K562 (cell line): ENCODE measurements at regions not wholly inside any gene's neighbourhood (a gene's known extent, or its start where the extent isn't known, plus 50 kb on each side); places are given as distances from the start of the nearest gene placed in this dataset.

Source experiments
- ATAC-seq: fragments of 200-7000 bp; cut with Tn5 transposase; 3 replicates; pipeline ENCODE4 v1.9.1; 2020; ENCODE audit warnings: moderate library complexity
- BruUV-seq: library from RNA; stranded (reverse); fragments of 400-500 nt; replicated peaks from 2 replicates; lab custom pipeline; 2021; lab: Mats Ljungman, UMichigan
- CTCF ChIA-PET: fragments of 300-600 bp; formaldehyde crosslinking; extraction: SDS; loops from one replicate; lab custom pipeline; 2021; ENCODE audit warnings: low intra/inter-chr PET ratio; lab: Yijun Ruan, JAX
- POLR2A ChIA-PET: fragments of 300-600, 350-650 bp; sonication (Branson Sonifier 250); formaldehyde crosslinking; extraction: SDS; loops from one replicate; lab custom pipeline; 2021; ENCODE audit warnings: antibody characterized with exemption, inconsistent platforms; lab: Yijun Ruan, JAX
- DNase-seq, 4 experiments: peaks; one replicate each; pipeline versions ENCODE4 v3.0.0 to v3.0.0-alpha.2; 2011 to 2018; ENCODE audit warnings: low spot score in 3 of 4, mixed read lengths in 3 of 4; ENCODE audit errors: extremely low read depth in 1 of 4
- FAIRE-seq: peaks from 2 replicates; lab custom pipeline; 2011; peaks lifted over from hg19 to GRCh38; lab: Jason Lieb, UNC
- H2AFZ ChIP-seq: 2 replicates; pipeline ENCODE4 v1.6.0; 2011; ENCODE audit warnings: low read depth, low read length, control low read depth, inconsistent platforms
- H3K27ac ChIP-seq: fragments of 200-600 bp; 3 replicates; pipeline ENCODE4 v1.8.0; 2011; ENCODE audit warnings: low read depth, mild to moderate bottlenecking, control low read depth, inconsistent platforms, low read length, moderate library complexity, mixed read lengths; ENCODE audit errors: extremely low read depth
- H3K27me3 ChIP-seq, 2 experiments: fragments of 300-600 bp in 1 of 2; 2 replicates in 1 of 2; 3 replicates in 1 of 2; pipeline versions ENCODE4 v1.6.0 to v1.8.0; 2011; ENCODE audit warnings: inconsistent platforms in 2 of 2, low read length in 2 of 2, mild to moderate bottlenecking in 1 of 2, mixed read lengths in 1 of 2, moderate library complexity in 1 of 2; ENCODE audit not compliant: control insufficient read depth in 2 of 2, insufficient read depth in 2 of 2
- H3K36me3 ChIP-seq: fragments of 300-600 bp; 3 replicates; pipeline ENCODE4 v1.8.0; 2011; ENCODE audit warnings: mild to moderate bottlenecking, low read length, inconsistent platforms; ENCODE audit not compliant: control insufficient read depth, insufficient read depth
- H3K4me1 ChIP-seq, 2 experiments: fragments of 200-600 bp in 1 of 2; replicated peaks in 1 of 2; 2 replicates in 1 of 2; 3 replicates in 1 of 2; pipeline versions ENCODE4 v1.5.1 to v1.8.0; 2011; ENCODE audit warnings: inconsistent platforms in 2 of 2, low read length in 2 of 2, mild to moderate bottlenecking in 1 of 2, mixed read lengths in 1 of 2, moderate library complexity in 1 of 2; ENCODE audit not compliant: control insufficient read depth in 2 of 2, insufficient read depth in 2 of 2
- H3K4me2 ChIP-seq: 2 replicates; pipeline ENCODE4 v1.6.1; 2011; ENCODE audit warnings: low read length, control low read depth, inconsistent platforms, mixed read lengths; ENCODE audit not compliant: insufficient read depth
- H3K4me3 ChIP-seq: fragments of 200-600 bp; sonication (generic), shearing (Covaris generic); 2 replicates; pipeline ENCODE4 v1.5.1; 2016; ENCODE audit warnings: control low read depth, inconsistent platforms
- H3K79me2 ChIP-seq: fragments of 200-600 bp; 3 replicates; pipeline ENCODE4 v1.8.0; 2011; ENCODE audit warnings: low read length, inconsistent platforms; ENCODE audit not compliant: control insufficient read depth, insufficient read depth
- H3K9ac ChIP-seq, 2 experiments: 2 replicates each; pipeline versions ENCODE4 v1.6.0 to v1.6.1; 2011; ENCODE audit warnings: low read depth in 2 of 2, low read length in 2 of 2, control low read depth in 1 of 2, inconsistent platforms in 1 of 2, mild to moderate bottlenecking in 1 of 2, mixed read lengths in 1 of 2; ENCODE audit not compliant: insufficient read depth in 1 of 2
- H3K9me1 ChIP-seq: one replicate; pipeline ENCODE4 v1.6.0; 2011; ENCODE audit warnings: inconsistent platforms, mild to moderate bottlenecking, low read length, moderate library complexity; ENCODE audit not compliant: control insufficient read depth, insufficient read depth
- H3K9me3 ChIP-seq: replicated peaks from 2 replicates; pipeline ENCODE4 v1.5.1; 2011; ENCODE audit warnings: low read depth, low read length, inconsistent platforms; ENCODE audit not compliant: control insufficient read depth, insufficient read depth
- H4K20me1 ChIP-seq: replicated peaks from 2 replicates; pipeline ENCODE4 v1.6.1; 2011; ENCODE audit warnings: low read length, inconsistent platforms, mixed read lengths; ENCODE audit not compliant: control insufficient read depth, insufficient read depth
- FOXP1 ChIP-seq: sonication (generic); formaldehyde crosslinking; IDR thresholded peaks from 2 replicates; pipeline ENCODE4 v1.8.0; 2022; ENCODE audit warnings: mild to moderate bottlenecking, missing genetic modification reagents
- NELFE ChIP-seq: IDR thresholded peaks from 2 replicates; pipeline ENCODE4 v1.6.1; 2011; ENCODE audit warnings: mild to moderate bottlenecking; ENCODE audit not compliant: insufficient read depth, insufficient read length
- RFX1 ChIP-seq: fragments of 450-650 bp; IDR thresholded peaks from 2 replicates; pipeline ENCODE4 v1.6.1; 2016; ENCODE audit warnings: mild to moderate bottlenecking, moderate library complexity
- ZFX ChIP-seq: sonication (generic); formaldehyde crosslinking; IDR thresholded peaks from 2 replicates; pipeline ENCODE4 v1.8.0; 2022; ENCODE audit warnings: mild to moderate bottlenecking, missing genetic modification reagents, moderate library complexity
- ZNF23 ChIP-seq: fragments of 250-450 bp; sonication (Bioruptor Pico); IDR thresholded peaks from 2 replicates; pipeline ENCODE4 v1.4.0; 2020; ENCODE audit warnings: mild to moderate bottlenecking
- ZNF232 ChIP-seq: sonication (generic); formaldehyde crosslinking; IDR thresholded peaks from 2 replicates; pipeline ENCODE4 v1.8.0; 2022; ENCODE audit warnings: mild to moderate bottlenecking, missing genetic modification reagents
- ZNF57 ChIP-seq: fragments of 450-650 bp; formaldehyde crosslinking; IDR thresholded peaks from 2 replicates; pipeline ENCODE4 v1.4.0; 2020; ENCODE audit warnings: mild to moderate bottlenecking, moderate library complexity
- WGBS: fragments of 100-300 bp; shearing (Covaris generic); methylation state at CpG from one replicate; pipeline ENCODE4 v1.1.6; 2016; ENCODE audit warnings: low coverage, mixed read lengths; ENCODE audit not compliant: insufficient coverage; ENCODE audit errors: missing lambda C conversion rate; 5-methylcytosine and 5-hydroxymethylcytosine counted together
- in situ Hi-C: fragments of 300-500 bp; cut with MboI; formaldehyde crosslinking; loops from 4 replicates; pipeline ENCODE4 v1.15.0; 2018; ENCODE audit warnings: inconsistent platforms, mixed read lengths
- intact Hi-C: fragments of 100-400 bp; cut with micrococcal nuclease; formaldehyde crosslinking; loops from 2 replicates; pipeline ENCODE4 v1.14.2; 2022

GRCh38 chr4:167688660-167689142 is 403.6 kb upstream of the ANXA10 start:
- H3K9me1 ChIP-seq, result no peaks in the 10 kb centered on the region
- in situ Hi-C loops, result no loop called here
- no peaks in the 10 kb centered on the region for H3K27me3 ChIP-seq
- CTCF ChIA-PET, result no interaction called here
- no peak overlapping the region for H3K4me2 ChIP-seq
- no peak overlapping the region for H2AFZ ChIP-seq
- WGBS, result 0% methylated on average over 9 of the region's 9 CpGs
- no peaks in the 10 kb centered on the region for H3K36me3 ChIP-seq
- no peak overlapping the region for H3K9ac ChIP-seq
- intact Hi-C loops, result no loop called here
- H3K9me3 ChIP-seq, result no peaks in the 10 kb centered on the region
- no peaks in the 10 kb centered on the region for H4K20me1 ChIP-seq
- FAIRE-seq (no peak), DNase-seq (no peak), ATAC-seq (no peak)
- no peak for TF ChIP-seq RFX1
- no peak for TF ChIP-seq FOXP1 (CRISPR knock-in tag)
- no peak for TF ChIP-seq ZNF232 (CRISPR knock-in tag)
- no TSS peak for BruUV-seq
- H3K79me2 ChIP-seq, result no peaks in the 10 kb centered on the region
- POLR2A ChIA-PET, result no interaction called here
- H3K4me3 ChIP-seq, result no peak overlapping the region
- no peaks in the 10 kb centered on the region for H3K4me1 ChIP-seq
- no peak overlapping the region for H3K27ac ChIP-seq

DNA sequence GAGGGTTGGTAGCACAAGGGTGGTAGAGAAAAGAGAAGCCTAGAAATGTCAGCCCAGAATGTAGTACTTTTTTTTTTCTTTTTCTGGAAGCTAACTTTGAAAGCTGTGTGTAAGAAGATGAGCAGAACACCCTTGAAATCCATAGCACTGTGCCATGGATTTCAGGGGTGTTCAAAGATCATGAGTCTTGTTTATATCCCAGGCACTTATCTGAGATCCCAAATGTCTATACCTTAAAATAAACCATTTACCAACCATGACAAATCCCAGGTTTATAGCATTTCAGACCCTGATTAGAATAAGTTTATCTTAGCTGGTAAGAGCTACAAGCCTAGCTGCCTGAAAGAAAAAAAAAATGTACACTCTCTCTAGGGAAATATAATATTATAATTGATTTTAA is 389.9 kb upstream of the ANXA10 start:
- no TSS peak for BruUV-seq
- CTCF ChIA-PET, result no interaction called here
- ATAC-seq (no peak), DNase-seq (no peak), FAIRE-seq (no peak)
- Histone ChIP-seq H3K4me2 (no peak overlapping the region), H3K4me3 (no peak overlapping the region), H2AFZ (no peak overlapping the region), H3K27me3 (no peaks in the 10 kb centered on the region), H3K9me1 (no peaks in the 10 kb centered on the region), H3K36me3 (no peaks in the 10 kb centered on the region), H3K9ac (no peak overlapping the region), H3K79me2 (no peaks in the 10 kb centered on the region), H3K9me3 (no peaks in the 10 kb centered on the region; the same call in 1 of the 2 replicates), H4K20me1 (no peaks in the 10 kb centered on the region), H3K4me1 (no peaks in the 10 kb centered on the region), H3K27ac (no peak overlapping the region)
- in situ Hi-C loops, result no loop called here
- POLR2A ChIA-PET, result no interaction called here
- intact Hi-C loops, result no loop called here
- TF ChIP-seq ZNF57 (CRISPR knock-in tag) (no peak), NELFE (no peak), ZFX (CRISPR knock-in tag) (no peak), ZNF23 (no peak)
